PC-3 (cell line): ENCODE measurements at regions not wholly inside any gene's neighbourhood (a gene's known extent, or its start where the extent isn't known, plus 50 kb on each side); places are given as distances from the start of the nearest gene placed in this dataset.

Experiments used
- EZH2 ChIP-seq: fragments of 300-600 bp; sonication (generic); IDR thresholded peaks from one replicate; pipeline ENCODE4 v1.6.1; 2017; ENCODE audit warnings: antibody characterized with exemption, mild to moderate bottlenecking, low read length; ENCODE audit not compliant: unreplicated experiment
- EZH2phosphoT487 ChIP-seq: fragments of 300-600 bp; sonication (generic); IDR thresholded peaks from 2 replicates; pipeline ENCODE4 v1.6.1; 2018; ENCODE audit warnings: mild to moderate bottlenecking, antibody characterized with exemption, low read length, borderline replicate concordance
- TF ChIP-seq, protein P1 (sequence below): fragments of 300-600 bp; sonication (generic); conservative IDR thresholded peaks from 2 replicates; pipeline ENCODE4 v1.5.1; 2017; ENCODE audit warnings: antibody characterized with exemption, low read depth, mild to moderate bottlenecking, low read length

GRCh38 chr7:113483657-113484056 lies 365.3 kb upstream of the SMIM30 start:
- no peak for TF ChIP-seq EZH2
- TF ChIP-seq, protein P1, sequence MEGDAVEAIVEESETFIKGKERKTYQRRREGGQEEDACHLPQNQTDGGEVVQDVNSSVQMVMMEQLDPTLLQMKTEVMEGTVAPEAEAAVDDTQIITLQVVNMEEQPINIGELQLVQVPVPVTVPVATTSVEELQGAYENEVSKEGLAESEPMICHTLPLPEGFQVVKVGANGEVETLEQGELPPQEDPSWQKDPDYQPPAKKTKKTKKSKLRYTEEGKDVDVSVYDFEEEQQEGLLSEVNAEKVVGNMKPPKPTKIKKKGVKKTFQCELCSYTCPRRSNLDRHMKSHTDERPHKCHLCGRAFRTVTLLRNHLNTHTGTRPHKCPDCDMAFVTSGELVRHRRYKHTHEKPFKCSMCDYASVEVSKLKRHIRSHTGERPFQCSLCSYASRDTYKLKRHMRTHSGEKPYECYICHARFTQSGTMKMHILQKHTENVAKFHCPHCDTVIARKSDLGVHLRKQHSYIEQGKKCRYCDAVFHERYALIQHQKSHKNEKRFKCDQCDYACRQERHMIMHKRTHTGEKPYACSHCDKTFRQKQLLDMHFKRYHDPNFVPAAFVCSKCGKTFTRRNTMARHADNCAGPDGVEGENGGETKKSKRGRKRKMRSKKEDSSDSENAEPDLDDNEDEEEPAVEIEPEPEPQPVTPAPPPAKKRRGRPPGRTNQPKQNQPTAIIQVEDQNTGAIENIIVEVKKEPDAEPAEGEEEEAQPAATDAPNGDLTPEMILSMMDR: no peak
- no peak for TF ChIP-seq EZH2phosphoT487
